Peyer's patch (tissue), 4 donors: ENCODE measurements at regions not wholly inside any gene's neighbourhood (a gene's known extent, or its start where the extent isn't known, plus 50 kb on each side); places are given as distances from the start of the nearest gene placed in this dataset.

Experiments used
- POLR2A ChIP-seq, 2 donors: fragments of 450-650 bp; IDR thresholded peaks; one replicate each; pipeline ENCODE4 v1.5.1; 2017; ENCODE audit warnings: antibody characterized with exemption in 2 of 2, mild to moderate bottlenecking in 2 of 2, moderate library complexity in 2 of 2
- TF ChIP-seq, protein P1 (sequence below), 6 experiments: fragments of 450-650 bp in 4 of 6; fragments of 200-600 bp in 2 of 6; sonication (generic) in 1 of 6; IDR thresholded peaks; one replicate each; pipeline ENCODE4 v1.5.1; 2017 to 2019; ENCODE audit warnings: antibody characterized with exemption in 6 of 6, mild to moderate bottlenecking in 3 of 6, moderate library complexity in 1 of 6

DNA sequence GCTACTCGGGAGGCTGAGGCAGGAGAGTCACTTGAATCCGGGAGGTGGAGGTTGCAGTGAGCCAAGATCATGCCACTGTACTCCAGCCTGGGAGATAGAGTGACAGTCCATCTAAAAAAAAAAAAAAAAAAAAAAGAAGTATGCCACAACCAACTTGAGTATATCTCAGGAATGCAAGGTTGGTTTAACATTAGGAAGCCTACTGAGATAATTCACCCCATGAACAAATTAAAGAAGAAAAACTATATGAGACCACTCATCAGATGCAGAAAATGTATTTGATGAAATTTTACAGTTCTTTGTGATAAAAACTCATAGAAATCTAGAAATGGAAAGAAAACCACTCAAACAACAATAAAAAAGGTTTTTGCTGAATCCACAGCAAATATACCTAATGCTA, 373.8 kb downstream of the LMO4 start:
- TF ChIP-seq, protein P1, sequence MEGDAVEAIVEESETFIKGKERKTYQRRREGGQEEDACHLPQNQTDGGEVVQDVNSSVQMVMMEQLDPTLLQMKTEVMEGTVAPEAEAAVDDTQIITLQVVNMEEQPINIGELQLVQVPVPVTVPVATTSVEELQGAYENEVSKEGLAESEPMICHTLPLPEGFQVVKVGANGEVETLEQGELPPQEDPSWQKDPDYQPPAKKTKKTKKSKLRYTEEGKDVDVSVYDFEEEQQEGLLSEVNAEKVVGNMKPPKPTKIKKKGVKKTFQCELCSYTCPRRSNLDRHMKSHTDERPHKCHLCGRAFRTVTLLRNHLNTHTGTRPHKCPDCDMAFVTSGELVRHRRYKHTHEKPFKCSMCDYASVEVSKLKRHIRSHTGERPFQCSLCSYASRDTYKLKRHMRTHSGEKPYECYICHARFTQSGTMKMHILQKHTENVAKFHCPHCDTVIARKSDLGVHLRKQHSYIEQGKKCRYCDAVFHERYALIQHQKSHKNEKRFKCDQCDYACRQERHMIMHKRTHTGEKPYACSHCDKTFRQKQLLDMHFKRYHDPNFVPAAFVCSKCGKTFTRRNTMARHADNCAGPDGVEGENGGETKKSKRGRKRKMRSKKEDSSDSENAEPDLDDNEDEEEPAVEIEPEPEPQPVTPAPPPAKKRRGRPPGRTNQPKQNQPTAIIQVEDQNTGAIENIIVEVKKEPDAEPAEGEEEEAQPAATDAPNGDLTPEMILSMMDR (IDR thresholded peaks at IDR 0.05), result no peak
- TF ChIP-seq POLR2A (IDR thresholded peaks at IDR 0.05), result no peak
